ENCODE measurements at regions not wholly inside any gene's neighbourhood (a gene's known extent, or its start where the extent isn't known, plus 50 kb on each side); places are given as distances from the start of the nearest gene placed in this dataset.
"Not testable (repeated sequence)": the region's sequence is repeated elsewhere in the genome, so short reads cannot be mapped to it uniquely, and the experiment has no call there.

- H3K36me3 ChIP-seq; H3K9me3 ChIP-seq; H3K4me1 ChIP-seq; H3K27me3 ChIP-seq; intact Hi-C loops (cut with DNase I; ENCODE audit: low total_unique reads): not testable (repeated sequence)
- DNase-seq (ENCODE audit: low spot score in 2 of 2): peak; percentile 75 to 88
- TF ChIP-seq POLR2AphosphoS5 (IDR thresholded peaks at IDR 0.05) (peak; percentile 41 to 97 (median 75)), POLR2A (IDR thresholded peaks at IDR 0.05) (peak; percentile 79)
- TF ChIP-seq, protein P1, sequence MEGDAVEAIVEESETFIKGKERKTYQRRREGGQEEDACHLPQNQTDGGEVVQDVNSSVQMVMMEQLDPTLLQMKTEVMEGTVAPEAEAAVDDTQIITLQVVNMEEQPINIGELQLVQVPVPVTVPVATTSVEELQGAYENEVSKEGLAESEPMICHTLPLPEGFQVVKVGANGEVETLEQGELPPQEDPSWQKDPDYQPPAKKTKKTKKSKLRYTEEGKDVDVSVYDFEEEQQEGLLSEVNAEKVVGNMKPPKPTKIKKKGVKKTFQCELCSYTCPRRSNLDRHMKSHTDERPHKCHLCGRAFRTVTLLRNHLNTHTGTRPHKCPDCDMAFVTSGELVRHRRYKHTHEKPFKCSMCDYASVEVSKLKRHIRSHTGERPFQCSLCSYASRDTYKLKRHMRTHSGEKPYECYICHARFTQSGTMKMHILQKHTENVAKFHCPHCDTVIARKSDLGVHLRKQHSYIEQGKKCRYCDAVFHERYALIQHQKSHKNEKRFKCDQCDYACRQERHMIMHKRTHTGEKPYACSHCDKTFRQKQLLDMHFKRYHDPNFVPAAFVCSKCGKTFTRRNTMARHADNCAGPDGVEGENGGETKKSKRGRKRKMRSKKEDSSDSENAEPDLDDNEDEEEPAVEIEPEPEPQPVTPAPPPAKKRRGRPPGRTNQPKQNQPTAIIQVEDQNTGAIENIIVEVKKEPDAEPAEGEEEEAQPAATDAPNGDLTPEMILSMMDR (IDR thresholded peaks at IDR 0.05): peak in 1 of 3 donors; percentile 29
- H3K4me3 ChIP-seq: peak overlapping the region; percentile 46 to 68 (median 58)
- H3K27ac ChIP-seq: peak overlapping the region; percentile 94 to 95
These were observed 158.3 kb upstream of the NOTCH2NLA start for GRCh38 chr1:146386851-146387749.

DNA sequence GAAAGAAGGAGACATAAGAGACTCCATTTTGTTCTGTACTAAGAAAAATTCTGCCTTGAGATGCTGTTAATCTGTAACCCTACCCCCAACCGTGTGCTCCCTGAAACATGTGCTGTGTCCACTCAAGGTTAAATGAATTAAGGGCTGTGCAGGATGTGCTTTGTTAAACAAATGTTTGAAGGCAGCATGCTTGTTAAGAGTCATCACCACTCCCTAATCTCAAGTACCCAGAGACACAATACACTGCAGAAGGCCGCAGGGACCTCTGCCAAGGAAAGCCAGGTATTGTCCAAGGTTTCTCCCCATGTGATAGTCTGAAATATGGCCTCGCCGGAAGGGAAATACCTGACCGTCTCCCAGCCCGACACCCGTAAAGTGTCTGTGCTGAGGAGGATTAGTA, 152.4 kb upstream of the NOTCH2NLA start:
- H3K36me3 ChIP-seq; H3K27me3 ChIP-seq; H3K4me1 ChIP-seq; DNase-seq (ENCODE audit: low spot score in 2 of 2); H3K9me3 ChIP-seq; H3K4me3 ChIP-seq; H3K27ac ChIP-seq; intact Hi-C loops (cut with DNase I; ENCODE audit: low total_unique reads): not testable (repeated sequence)

GRCh38 chr1:146376708-146377496, 148.1 kb upstream of the NOTCH2NLA start:
- H3K4me1 ChIP-seq; H3K9me3 ChIP-seq; H3K27me3 ChIP-seq; intact Hi-C loops (cut with DNase I; ENCODE audit: low total_unique reads); H3K36me3 ChIP-seq: not testable (repeated sequence)
- Histone ChIP-seq H3K27ac (peak overlapping the region; percentile 89 to 93), H3K4me3 (peak overlapping the region; percentile 22 to 59 (median 49))
- TF ChIP-seq POLR2AphosphoS5 (IDR thresholded peaks at IDR 0.05) (peak; percentile 79 to 99 (median 90)), POLR2A (IDR thresholded peaks at IDR 0.05) (peak; percentile 98)
- DNase-seq (ENCODE audit: low spot score in 2 of 2): peak; percentile 77 to 86

DNA sequence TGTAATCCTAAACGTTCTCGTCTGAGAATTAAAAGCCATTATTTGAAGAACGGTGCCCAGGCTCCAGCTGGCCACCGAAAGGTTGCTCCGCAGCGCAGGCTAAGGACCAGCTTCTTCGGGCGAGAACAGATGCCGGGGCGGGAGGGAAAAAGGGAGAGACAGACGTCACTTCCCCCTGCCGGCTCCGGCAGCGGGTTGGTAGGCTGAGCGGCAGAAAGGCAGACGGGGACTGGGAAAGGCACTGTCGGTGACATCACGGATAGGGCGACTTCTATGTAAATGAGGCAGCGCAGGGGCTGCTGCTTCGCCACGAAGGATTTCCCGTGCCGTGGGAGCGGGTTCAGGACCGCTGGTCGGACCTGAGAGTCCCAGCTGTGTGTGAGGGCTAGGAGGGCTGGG, 147.5 kb upstream of the NOTCH2NLA start:
- H3K4me1 ChIP-seq; H3K9me3 ChIP-seq; intact Hi-C loops (cut with DNase I; ENCODE audit: low total_unique reads); H3K36me3 ChIP-seq; H3K27me3 ChIP-seq: not testable (repeated sequence)
- Histone ChIP-seq H3K27ac (peak overlapping the region; percentile 89 to 93), H3K4me3 (peak overlapping the region; percentile 20 to 59 (median 49))
- DNase-seq (ENCODE audit: low spot score in 2 of 2): peak; percentile 91 to 94

DNA sequence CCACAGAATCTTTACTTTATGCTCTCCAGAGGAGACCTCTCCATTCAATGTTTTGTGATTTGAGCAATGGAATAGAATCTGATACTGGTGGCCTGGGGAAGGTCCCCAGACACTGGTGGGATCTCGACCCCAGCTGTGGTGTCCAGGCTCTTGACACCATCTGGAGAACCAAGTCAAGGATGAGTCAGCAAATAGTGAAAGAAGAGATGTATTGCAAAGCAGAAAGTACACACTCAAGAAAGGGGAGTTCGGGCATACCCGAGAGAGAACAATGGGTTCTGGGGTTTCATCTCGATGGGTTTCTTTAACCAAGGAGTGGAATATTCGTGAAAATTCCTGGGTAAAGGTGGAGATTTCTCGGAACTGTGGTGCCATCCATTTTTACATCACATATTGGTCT, 146.3 kb upstream of the NOTCH2NLA start:
- DNase-seq (ENCODE audit: low spot score in 2 of 2); H3K9me3 ChIP-seq; H3K27me3 ChIP-seq; H3K4me1 ChIP-seq; intact Hi-C loops (cut with DNase I; ENCODE audit: low total_unique reads); H3K27ac ChIP-seq; H3K4me3 ChIP-seq; H3K36me3 ChIP-seq: not testable (repeated sequence)

DNA sequence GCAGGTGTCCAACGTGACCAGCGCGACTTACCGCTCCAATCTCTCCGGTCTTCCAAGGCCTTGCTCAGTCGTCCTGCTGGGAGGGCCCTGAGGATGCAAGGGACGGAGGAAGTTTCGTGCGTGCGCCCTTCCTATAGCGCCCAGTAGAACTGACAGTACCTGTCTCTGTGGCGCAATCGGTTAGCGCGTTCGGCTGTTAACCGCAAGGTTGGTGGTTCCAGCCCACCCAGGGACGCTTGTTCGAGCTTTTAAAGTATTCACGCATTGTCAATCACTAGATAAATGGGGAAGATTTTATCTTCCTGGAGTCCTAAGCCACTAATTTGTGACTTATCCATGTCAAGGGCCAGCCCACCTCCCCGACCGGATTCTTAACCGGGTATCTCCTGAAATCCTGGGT, 141.1 kb upstream of the NOTCH2NLA start:
- Histone ChIP-seq H3K4me3 (peak overlapping the region; percentile 18 to 64 (median 44)), H3K27ac (peak overlapping the region; percentile 75 to 85)
- H3K9me3 ChIP-seq; H3K4me1 ChIP-seq; H3K36me3 ChIP-seq; intact Hi-C loops (cut with DNase I; ENCODE audit: low total_unique reads); H3K27me3 ChIP-seq: not testable (repeated sequence)
- TF ChIP-seq POLR2AphosphoS5 (IDR thresholded peaks at IDR 0.05): peak in 1 of 3 donors; percentile 29
- DNase-seq (ENCODE audit: low spot score in 2 of 2): peak; percentile 58 to 60

DNA sequence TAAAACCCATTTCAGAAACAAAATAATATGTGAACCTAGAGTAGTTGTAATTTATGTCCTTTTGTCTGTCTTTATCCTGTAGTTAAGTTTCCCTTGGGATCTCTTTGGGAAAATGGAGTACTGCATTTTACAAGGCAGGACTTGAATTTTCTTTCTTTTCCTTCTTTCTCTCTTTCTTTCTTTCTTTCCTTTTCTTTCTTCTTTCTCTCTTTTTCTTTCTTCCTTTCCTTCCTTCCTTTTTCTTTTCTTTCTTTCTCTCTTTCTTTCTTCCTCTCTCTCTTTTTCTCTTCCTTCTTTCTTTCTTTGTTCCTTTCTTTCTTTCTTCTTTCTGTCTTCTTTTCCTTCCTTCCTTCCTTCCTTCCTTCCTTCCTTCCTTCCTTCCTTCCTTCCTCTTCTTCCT, 126.6 kb upstream of the NOTCH2NLA start:
- H3K27ac ChIP-seq; H3K36me3 ChIP-seq; H3K9me3 ChIP-seq; H3K4me3 ChIP-seq; H3K27me3 ChIP-seq; DNase-seq (ENCODE audit: low spot score in 2 of 2); intact Hi-C loops (cut with DNase I; ENCODE audit: low total_unique reads); H3K4me1 ChIP-seq: not testable (repeated sequence)

- H3K27me3 ChIP-seq; H3K9me3 ChIP-seq; DNase-seq (ENCODE audit: low spot score in 2 of 2); H3K4me3 ChIP-seq; intact Hi-C loops (cut with DNase I; ENCODE audit: low total_unique reads); H3K36me3 ChIP-seq; H3K4me1 ChIP-seq; H3K27ac ChIP-seq: not testable (repeated sequence)
These were observed 98.0 kb upstream of the NOTCH2NLA start for GRCh38 chr1:146326863-146327262.

DNA sequence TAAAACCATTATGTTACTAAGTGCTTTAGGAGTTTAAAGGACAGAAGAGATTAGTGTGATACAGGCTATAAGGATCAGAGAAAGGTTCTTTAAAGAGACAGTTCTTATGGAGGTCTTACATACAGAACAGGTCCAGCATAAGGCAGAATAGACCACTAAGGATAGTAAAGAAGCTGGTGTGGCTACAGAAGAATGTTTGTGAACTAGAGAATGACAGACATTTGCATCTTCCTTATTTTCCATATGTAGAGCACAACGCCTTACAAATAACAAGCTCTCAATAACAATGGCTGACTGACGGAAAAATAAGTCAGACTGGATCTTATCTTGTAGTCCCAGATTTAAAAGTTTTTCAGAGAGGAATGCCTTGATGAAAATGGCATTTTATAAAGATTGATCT, 95.6 kb upstream of the NOTCH2NLA start:
- H3K9me3 ChIP-seq; H3K27ac ChIP-seq; DNase-seq (ENCODE audit: low spot score in 2 of 2); intact Hi-C loops (cut with DNase I; ENCODE audit: low total_unique reads); H3K4me3 ChIP-seq; H3K27me3 ChIP-seq; H3K4me1 ChIP-seq; H3K36me3 ChIP-seq: not testable (repeated sequence)

GRCh38 chr1:146323302-146323701, 94.5 kb upstream of the NOTCH2NLA start:
- H3K36me3 ChIP-seq; H3K4me1 ChIP-seq; DNase-seq (ENCODE audit: low spot score in 2 of 2); H3K27me3 ChIP-seq; H3K4me3 ChIP-seq; H3K27ac ChIP-seq; intact Hi-C loops (cut with DNase I; ENCODE audit: low total_unique reads); H3K9me3 ChIP-seq: not testable (repeated sequence)

DNA sequence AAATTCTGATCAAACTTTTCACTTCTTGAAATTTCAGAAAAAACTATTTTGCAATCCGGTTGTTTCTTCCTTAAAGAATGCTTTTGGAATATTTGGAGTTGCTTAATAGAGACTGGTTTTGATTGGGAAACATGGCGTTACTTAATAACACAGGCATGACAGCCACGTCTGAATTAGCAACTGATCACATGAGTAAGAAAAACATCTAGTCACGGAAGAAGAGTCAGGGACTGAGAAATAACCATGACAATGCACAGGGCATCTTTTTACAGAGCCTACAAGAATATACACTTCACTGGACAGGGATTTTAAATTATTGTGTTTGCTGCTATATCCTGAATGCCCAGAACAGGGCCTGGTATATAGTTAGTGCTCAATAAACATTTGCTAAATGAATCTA, 94.1 kb upstream of the NOTCH2NLA start:
- H3K4me3 ChIP-seq; H3K4me1 ChIP-seq; H3K36me3 ChIP-seq; DNase-seq (ENCODE audit: low spot score in 2 of 2); H3K9me3 ChIP-seq; H3K27me3 ChIP-seq; H3K27ac ChIP-seq; intact Hi-C loops (cut with DNase I; ENCODE audit: low total_unique reads): not testable (repeated sequence)

- H3K36me3 ChIP-seq; intact Hi-C loops (cut with DNase I; ENCODE audit: low total_unique reads); H3K4me3 ChIP-seq; H3K27me3 ChIP-seq; H3K9me3 ChIP-seq; DNase-seq (ENCODE audit: low spot score in 2 of 2); H3K4me1 ChIP-seq; H3K27ac ChIP-seq: not testable (repeated sequence)
These were observed 89.9 kb upstream of the NOTCH2NLA start for GRCh38 chr1:146318715-146319114.

All from breast epithelium (tissue), 4 donors.